GM13976 (cell line): ENCODE measurements at regions not wholly inside any gene's neighbourhood (a gene's known extent, or its start where the extent isn't known, plus 50 kb on each side); places are given as distances from the start of the nearest gene placed in this dataset.

ENCODE experiments used
- DNase-seq: peaks from one replicate; pipeline ENCODE4 v3.0.0; 2012; ENCODE audit warnings: low spot score
- in situ Hi-C: fragments of 300-500 bp; cut with MboI; formaldehyde crosslinking; loops from one replicate; pipeline ENCODE4 v1.12.0; 2022; ENCODE audit warnings: low sequenced_read_pairs, mixed read lengths, inconsistent platforms; ENCODE audit not compliant: unreplicated experiment
- TF ChIP-seq, protein P1 (sequence below): IDR thresholded peaks from 2 replicates; pipeline ENCODE4 v1.5.1; 2012; ENCODE audit warnings: borderline replicate concordance, mild to moderate bottlenecking; ENCODE audit not compliant: insufficient read depth; ENCODE audit errors: extremely low read depth, missing control alignments, control extremely low read depth

DNA sequence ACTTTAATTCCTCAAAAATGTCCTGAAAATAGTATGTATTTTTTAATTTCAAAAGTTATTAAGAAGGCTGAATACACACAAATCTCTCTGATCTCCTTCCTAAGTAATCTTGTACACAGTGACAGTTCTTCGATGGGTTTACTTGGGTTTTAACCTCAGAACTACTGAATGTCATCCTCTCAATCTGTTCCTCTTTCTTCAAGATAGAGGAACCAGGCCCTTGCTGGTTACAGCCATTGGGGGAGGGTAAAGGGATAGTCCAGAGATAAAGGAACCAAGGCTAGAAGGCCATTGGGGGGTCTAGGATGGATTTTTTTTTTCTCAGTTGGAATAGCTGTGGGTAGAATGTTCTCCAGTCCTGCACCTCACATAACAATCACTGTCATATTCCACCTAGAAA lies 224.9 kb downstream of the SKIDA1 start:
- TF ChIP-seq, protein P1, sequence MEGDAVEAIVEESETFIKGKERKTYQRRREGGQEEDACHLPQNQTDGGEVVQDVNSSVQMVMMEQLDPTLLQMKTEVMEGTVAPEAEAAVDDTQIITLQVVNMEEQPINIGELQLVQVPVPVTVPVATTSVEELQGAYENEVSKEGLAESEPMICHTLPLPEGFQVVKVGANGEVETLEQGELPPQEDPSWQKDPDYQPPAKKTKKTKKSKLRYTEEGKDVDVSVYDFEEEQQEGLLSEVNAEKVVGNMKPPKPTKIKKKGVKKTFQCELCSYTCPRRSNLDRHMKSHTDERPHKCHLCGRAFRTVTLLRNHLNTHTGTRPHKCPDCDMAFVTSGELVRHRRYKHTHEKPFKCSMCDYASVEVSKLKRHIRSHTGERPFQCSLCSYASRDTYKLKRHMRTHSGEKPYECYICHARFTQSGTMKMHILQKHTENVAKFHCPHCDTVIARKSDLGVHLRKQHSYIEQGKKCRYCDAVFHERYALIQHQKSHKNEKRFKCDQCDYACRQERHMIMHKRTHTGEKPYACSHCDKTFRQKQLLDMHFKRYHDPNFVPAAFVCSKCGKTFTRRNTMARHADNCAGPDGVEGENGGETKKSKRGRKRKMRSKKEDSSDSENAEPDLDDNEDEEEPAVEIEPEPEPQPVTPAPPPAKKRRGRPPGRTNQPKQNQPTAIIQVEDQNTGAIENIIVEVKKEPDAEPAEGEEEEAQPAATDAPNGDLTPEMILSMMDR, result no peak
- in situ Hi-C loops, result no loop called here
- DNase-seq, result no peak

DNA sequence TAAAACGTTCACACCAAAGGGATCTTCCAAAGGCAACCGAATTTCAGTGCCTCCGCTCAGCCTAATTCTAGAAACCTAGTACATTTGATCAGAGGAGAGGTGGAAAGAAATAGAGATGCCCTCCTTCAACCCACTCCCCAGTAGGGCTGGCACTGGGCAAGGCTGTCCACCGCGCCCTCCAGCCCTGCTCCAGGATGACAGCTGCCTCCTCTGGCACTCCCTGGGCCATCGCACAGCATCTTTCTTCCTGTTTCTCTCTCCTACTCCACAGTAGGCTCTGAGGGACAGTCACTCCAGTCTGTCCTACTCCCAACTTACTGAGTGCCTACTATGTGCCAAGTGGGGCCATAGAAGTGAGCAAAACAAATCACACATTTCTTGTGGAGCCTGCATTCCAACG lies 226.2 kb downstream of the SKIDA1 start:
- DNase-seq, result no peak
- in situ Hi-C loops, result loop anchor here (25.0 kb wide), 2 partner anchors 438 to 638 kb away; no protein-coding TSS in a partner anchor
- TF ChIP-seq, protein P1, result no peak

DNA sequence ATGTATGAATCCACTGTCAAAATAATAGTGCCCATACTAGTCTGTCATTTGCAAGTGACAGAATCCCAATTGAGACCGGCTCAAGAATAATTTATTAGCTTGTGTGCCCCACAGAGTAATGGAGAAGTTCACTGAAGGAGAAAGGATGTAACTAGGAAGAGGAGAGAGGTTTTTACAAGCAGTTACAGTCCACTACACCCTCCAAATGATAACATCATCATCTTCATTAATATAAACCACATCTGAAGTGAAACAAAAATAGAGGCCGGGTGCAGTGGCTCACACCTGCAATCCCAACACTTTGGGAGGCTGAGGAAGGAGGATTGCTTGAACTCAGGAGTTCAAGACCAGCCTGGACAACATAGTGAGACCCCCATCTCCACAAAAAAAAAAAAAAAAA lies 226.8 kb downstream of the SKIDA1 start:
- no peak for DNase-seq
- TF ChIP-seq, protein P1, result no peak
- in situ Hi-C loops, result loop anchor here (25.0 kb wide), 2 partner anchors 439 to 639 kb away; no protein-coding TSS in a partner anchor

DNA sequence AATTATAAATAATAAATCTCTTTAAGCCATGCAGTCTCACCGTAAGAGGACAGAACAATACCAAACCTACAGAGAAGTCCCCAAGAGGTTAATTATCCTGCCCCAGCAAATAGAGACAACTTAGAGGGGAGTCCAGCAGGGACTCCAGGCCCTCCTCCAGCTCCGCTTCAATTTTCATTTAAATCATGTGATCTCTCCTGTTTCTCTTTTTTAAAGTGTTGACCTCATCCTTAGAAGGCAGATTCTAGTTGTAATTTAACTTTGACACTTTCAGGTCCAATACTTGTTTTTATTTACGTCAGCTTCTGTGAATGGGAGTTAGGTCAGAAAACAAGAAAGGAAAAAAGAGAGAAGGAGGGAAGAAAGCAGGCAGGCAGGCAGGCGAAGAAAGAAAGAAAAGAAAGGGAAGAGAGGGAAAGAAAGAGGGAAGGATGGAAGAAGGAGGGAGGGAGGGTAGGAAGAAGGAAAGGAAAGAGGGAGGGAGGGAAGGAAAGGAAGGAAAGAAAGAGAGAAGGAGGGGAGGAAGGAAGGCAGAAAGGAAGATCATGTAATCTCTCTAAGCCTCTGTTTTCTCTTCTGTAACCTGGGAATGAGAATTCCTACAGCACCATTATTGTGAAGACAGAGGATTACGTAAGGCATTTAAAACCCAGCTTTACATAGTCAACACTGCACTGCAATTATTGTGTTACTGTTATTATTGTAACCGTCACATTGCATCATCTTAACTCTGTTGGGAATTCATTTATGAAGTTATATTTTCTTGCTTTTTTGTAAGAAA lies 227.7 kb downstream of the SKIDA1 start:
- TF ChIP-seq, protein P1, result no peak
- no peak for DNase-seq
- in situ Hi-C loops, result loop anchor here (25.0 kb wide), 2 partner anchors 440 to 640 kb away; no protein-coding TSS in a partner anchor

DNA sequence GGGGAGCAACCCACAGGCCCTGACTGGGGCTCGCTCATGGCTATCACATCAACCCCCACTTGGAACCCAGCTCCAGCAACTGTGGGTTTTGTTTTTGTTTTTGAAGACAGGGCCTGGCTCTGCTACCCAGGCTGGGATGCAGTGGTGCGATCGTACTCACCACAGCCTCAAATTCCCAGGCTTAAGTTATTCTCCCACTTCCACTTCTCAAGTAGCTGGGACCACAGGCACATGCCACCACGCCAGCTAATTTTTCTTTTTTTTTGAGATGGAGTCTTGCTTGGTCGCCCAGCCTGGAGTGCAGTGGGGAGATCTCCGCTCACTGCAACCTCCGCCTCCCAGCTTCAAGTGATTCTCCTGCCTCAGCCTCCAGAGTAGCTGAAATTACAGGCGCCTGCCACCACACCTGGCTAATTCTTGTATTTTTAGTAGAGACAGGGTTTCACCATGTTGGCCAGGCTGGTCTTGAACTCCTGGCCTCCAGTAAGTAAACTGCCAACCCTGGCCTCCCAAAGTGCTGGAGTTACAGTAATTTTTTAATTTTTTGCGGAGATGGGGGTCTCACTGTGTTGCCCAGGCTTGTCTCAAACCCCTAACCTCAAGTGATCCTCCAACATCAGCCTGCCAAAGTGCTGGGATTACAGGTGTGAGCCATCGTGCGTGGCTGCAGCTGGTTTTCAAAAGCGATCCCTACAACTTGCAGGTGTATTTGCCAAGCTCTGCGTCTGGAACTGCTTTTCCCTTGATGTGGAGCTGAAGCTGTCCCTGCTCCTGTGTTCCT lies 228.7 kb downstream of the SKIDA1 start:
- in situ Hi-C loops, result loop anchor here (25.0 kb wide), 2 partner anchors 441 to 641 kb away; no protein-coding TSS in a partner anchor
- TF ChIP-seq, protein P1, result no peak
- no peak for DNase-seq

DNA sequence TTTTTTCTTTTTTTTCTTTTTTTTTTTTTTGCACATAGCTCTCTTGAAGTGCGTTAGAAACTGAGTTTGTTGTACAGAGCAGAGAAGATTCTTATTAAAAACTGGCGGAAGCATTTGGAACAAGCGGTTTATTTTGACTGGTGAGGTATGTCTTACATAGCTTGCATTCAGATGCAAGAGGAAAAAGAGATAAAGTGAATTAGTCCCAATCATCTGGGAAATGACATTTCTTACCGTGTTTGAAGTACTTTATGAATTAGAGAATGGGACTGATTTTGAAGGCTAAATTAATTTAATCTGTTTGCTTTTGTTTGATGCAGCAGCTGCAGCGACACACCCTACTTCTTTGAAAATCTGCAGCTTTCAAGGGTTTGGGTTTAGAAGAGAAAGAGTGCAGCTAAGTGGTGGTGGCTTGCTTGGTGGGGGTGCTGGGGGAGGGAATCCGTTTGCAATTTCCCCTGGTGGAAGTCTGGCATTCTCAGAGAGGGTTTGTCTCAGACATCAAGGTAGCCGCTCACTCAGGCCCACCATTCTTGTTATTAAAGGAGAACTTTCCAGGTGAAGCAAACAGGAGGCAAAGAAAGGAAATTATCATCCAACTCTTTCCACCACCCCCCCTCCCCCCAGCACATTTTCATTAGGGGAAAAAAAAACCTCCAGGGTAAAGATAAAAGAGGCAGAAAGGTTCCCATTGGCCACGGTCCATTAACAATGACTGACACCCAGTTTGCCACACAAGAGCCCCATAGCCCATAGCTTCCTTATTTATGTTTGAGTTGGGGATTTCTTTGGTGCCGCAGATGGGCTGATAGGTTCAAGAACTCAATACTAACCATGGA lies 231.7 kb downstream of the SKIDA1 start:
- no peak for DNase-seq
- in situ Hi-C loops, result loop anchor here (25.0 kb wide), 2 partner anchors 444 to 644 kb away; no protein-coding TSS in a partner anchor
- TF ChIP-seq, protein P1, result no peak
